Lower leg skin (tissue), 4 donors: ENCODE measurements at regions not wholly inside any gene's neighbourhood (a gene's known extent, or its start where the extent isn't known, plus 50 kb on each side); places are given as distances from the start of the nearest gene placed in this dataset.

Source experiments
- DNase-seq, 2 donors: peaks; one replicate each; pipeline ENCODE4 v3.0.0-alpha.2; 2019; ENCODE audit warnings: low spot score in 2 of 2
- H3K4me3 ChIP-seq: fragments of 200-600 bp; sonication (generic); 2 replicates; pipeline ENCODE4 v1.5.1; 2017; ENCODE audit warnings: mild to moderate bottlenecking, low read depth; ENCODE audit not compliant: poor library complexity, severe bottlenecking
- CTCF ChIP-seq, 3 donors: fragments of 450-650 bp; IDR thresholded peaks; one replicate each; pipeline ENCODE4 v1.5.1; 2016; ENCODE audit warnings: antibody characterized with exemption in 3 of 3, mild to moderate bottlenecking in 3 of 3, moderate library complexity in 2 of 3
- POLR2A ChIP-seq, 2 donors: fragments of 450-650 bp; IDR thresholded peaks; one replicate each; pipeline ENCODE4 v1.6.1; 2016 to 2017; ENCODE audit warnings: antibody characterized with exemption in 2 of 2, mild to moderate bottlenecking in 1 of 2, moderate library complexity in 1 of 2
- WGBS, 2 donors: methylation state at CpG; one replicate each; pipeline ENCODE4 v1.1.5; 2018; 5-methylcytosine and 5-hydroxymethylcytosine counted together
- intact Hi-C: fragments of 100-400 bp; cut with DNase I; formaldehyde crosslinking; loops from one replicate; pipeline ENCODE4 v1.15.0; 2023; ENCODE audit warnings: low total_unique reads

DNA sequence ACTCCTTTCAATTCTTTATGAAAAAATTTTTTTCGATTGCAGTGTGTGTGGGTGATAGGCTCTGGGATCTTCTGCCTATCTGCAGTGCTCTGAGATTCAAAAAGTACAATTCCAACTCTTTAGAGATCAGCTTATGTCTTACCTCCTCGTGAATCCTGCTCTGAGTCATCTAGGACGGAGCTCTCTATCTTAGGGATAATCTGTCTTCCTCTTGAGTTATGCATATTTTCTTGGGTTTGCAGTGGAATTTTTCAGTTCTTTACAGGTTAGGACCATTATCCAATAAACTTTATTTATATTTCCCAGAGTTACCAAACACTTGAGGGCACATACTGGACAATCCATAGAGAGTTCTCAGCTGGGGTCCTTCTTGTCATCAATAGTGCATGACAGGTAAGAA, 428.6 kb downstream of the ACTR3B start:
- no peak overlapping the region for H3K4me3 ChIP-seq
- no peak for DNase-seq
- WGBS, 2 donors: 58 to 68% methylated on average over 3 of the region's 3 CpGs
- intact Hi-C loops: no loop called here
- TF ChIP-seq POLR2A (IDR thresholded peaks at IDR 0.05) (no peak), CTCF (IDR thresholded peaks at IDR 0.05) (no peak)

DNA sequence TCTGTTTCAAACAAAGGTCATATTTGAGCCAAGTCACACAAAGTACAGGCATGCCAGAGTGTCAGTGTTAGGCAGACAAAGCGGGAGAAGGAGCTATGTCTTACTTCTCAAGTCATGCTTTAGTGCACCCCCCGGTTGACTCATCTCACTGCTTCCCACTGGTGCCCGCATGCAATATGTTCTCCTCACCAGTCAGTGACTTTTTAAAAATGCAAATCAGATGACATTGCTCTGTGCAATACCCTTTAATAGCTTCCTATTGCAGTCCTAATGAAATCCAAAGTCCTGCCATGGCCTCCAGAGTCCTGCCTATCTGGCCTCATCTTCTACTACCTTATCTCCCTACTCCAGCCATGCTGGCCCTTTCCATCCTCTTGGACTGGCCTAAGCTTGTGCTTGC, 429.1 kb downstream of the ACTR3B start:
- DNase-seq: no peak
- intact Hi-C loops: no loop called here
- WGBS, 2 donors: 87 to 92% methylated on average over 3 of the region's 3 CpGs
- TF ChIP-seq CTCF (IDR thresholded peaks at IDR 0.05) (no peak), POLR2A (IDR thresholded peaks at IDR 0.05) (no peak)
- no peak overlapping the region for H3K4me3 ChIP-seq

DNA sequence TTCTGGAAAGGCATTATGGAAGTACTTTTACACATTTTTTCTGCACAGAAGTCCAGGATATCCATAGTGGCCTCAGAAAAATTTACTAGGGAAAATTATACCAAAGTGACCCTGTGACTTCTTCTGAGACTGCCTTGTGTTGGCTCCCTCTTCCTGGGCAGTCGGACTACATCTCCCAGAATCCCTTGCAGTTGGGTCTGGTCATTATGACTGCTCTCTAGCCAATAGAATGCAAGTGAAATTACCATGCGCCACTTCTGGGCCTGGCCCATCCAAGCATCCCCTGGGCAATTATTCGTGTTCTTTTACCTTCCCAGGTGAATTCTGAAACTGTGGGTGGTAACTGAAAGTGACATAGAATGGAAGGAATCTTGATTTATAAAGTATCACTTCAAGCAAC, 430.9 kb downstream of the ACTR3B start:
- 65% methylated on average over 3 of the region's 3 CpGs for WGBS, 2 donors
- no peak for TF ChIP-seq CTCF (IDR thresholded peaks at IDR 0.05)
- no peak for TF ChIP-seq POLR2A (IDR thresholded peaks at IDR 0.05)
- intact Hi-C loops: no loop called here
- DNase-seq: no peak
- H3K4me3 ChIP-seq: no peak overlapping the region

GRCh38 chr7:153190986-153191385, 431.4 kb downstream of the ACTR3B start:
- no peak overlapping the region for H3K4me3 ChIP-seq
- 80 to 82% methylated on average over 4 of the region's 4 CpGs for WGBS, 2 donors
- no peak for DNase-seq
- TF ChIP-seq POLR2A (IDR thresholded peaks at IDR 0.05): no peak
- no peak for TF ChIP-seq CTCF (IDR thresholded peaks at IDR 0.05)
- intact Hi-C loops: no loop called here

DNA sequence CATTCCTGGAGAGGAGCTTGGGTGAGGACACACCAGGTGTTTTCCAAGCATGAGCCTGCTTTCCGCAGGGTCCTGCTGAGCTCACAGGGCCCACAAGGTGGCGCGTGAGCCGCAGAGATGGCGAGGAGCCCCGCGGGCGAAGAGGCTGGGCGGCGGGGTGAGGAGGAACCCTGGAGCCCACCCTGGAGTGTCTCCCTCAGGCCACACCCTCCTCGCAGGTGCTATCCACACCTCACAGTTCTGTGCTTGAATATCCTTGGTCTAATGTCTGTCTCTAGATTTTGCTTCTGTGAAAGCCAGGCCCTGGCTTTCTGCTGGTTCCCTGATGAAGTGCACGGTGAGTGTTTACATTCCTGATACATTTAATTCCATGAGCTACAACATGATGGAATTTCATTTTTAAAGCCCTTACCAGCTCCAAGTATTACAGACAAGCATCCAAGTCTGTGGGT, 433.6 kb downstream of the ACTR3B start:
- H3K4me3 ChIP-seq: no peak overlapping the region
- intact Hi-C loops: no loop called here
- TF ChIP-seq POLR2A (IDR thresholded peaks at IDR 0.05): no peak
- TF ChIP-seq CTCF (IDR thresholded peaks at IDR 0.05): no peak
- no peak for DNase-seq
- 5 to 6% methylated on average over 12 of the region's 12 CpGs for WGBS, 2 donors

GRCh38 chr7:153217032-153217431, 457.5 kb downstream of the ACTR3B start:
- intact Hi-C loops: no loop called here
- no peak overlapping the region for H3K4me3 ChIP-seq
- DNase-seq: no peak
- WGBS, 2 donors: 89 to 95% methylated on average over 8 of the region's 8 CpGs
- TF ChIP-seq CTCF (IDR thresholded peaks at IDR 0.05) (no peak), POLR2A (IDR thresholded peaks at IDR 0.05) (no peak)
